ENCODE measurements at regions not wholly inside any gene's neighbourhood (a gene's known extent, or its start where the extent isn't known, plus 50 kb on each side); places are given as distances from the start of the nearest gene placed in this dataset.

DNA sequence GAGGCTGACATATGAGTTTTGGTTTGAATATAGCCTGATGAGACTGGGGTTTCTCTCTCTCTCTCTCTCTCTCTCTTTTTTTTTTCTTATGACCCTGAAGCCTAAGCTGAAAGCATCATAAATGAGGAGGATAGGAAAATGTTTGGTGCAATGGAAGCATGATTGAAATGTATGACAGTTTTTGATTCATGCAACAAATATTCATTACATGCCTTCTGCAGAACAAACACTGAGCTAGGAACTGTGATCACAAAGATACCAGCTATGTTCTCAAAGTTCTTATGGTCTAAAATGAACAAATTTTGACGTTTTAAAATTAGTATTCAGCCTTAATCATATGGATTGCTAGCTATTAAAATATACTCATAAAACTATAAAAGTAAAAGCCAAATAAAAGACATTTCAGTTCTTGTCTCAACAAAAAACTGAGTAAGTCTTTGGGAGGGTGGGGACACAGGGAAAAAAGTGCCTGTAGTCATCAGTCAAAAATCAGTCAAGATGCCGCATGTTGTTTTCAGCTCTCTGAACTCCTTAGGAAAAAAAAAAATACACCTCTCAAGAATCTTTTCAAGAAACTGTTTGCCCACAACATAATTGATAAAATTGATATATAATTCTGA, 57.2 kb downstream of the NKX6-1 start:
- in situ Hi-C loops (cut with HindIII; ENCODE audit: low pct_unique_long_range_greater_than_20kb, low sequenced_read_pairs), result no loop called here
- CTCF ChIA-PET, result interaction anchor here (0.8 kb wide), 1 partner anchor 60 kb away, joined by 4 read pairs; no protein-coding TSS in a partner anchor
- no peaks in the 10 kb centered on the region for H3K9me3 ChIP-seq (ENCODE audit: control insufficient read depth, insufficient read depth, low read depth, low read length)
- DNase-seq (ENCODE audit: low read depth, low spot score) (no peak), ATAC-seq (no peak)
- no peaks in the 10 kb centered on the region for H3K36me3 ChIP-seq (ENCODE audit: control insufficient read depth, insufficient read depth, low read length)
- H3K4me1 ChIP-seq (ENCODE audit: control insufficient read depth, insufficient read depth, low read length), result no peaks in the 10 kb centered on the region
- BruUV-seq (replicated peaks), result no TSS peak
- POLR2A ChIA-PET, result interaction anchor here (0.6 kb wide), 1 partner anchor 216 kb away, joined by 3 read pairs; no protein-coding TSS in a partner anchor
- TF ChIP-seq, protein P1, sequence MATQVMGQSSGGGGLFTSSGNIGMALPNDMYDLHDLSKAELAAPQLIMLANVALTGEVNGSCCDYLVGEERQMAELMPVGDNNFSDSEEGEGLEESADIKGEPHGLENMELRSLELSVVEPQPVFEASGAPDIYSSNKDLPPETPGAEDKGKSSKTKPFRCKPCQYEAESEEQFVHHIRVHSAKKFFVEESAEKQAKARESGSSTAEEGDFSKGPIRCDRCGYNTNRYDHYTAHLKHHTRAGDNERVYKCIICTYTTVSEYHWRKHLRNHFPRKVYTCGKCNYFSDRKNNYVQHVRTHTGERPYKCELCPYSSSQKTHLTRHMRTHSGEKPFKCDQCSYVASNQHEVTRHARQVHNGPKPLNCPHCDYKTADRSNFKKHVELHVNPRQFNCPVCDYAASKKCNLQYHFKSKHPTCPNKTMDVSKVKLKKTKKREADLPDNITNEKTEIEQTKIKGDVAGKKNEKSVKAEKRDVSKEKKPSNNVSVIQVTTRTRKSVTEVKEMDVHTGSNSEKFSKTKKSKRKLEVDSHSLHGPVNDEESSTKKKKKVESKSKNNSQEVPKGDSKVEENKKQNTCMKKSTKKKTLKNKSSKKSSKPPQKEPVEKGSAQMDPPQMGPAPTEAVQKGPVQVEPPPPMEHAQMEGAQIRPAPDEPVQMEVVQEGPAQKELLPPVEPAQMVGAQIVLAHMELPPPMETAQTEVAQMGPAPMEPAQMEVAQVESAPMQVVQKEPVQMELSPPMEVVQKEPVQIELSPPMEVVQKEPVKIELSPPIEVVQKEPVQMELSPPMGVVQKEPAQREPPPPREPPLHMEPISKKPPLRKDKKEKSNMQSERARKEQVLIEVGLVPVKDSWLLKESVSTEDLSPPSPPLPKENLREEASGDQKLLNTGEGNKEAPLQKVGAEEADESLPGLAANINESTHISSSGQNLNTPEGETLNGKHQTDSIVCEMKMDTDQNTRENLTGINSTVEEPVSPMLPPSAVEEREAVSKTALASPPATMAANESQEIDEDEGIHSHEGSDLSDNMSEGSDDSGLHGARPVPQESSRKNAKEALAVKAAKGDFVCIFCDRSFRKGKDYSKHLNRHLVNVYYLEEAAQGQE (IDR thresholded peaks at IDR 0.05; ENCODE audit: insufficient read depth in 1 of 2, low read depth in 2 of 2, low read length in 1 of 2), result no peak
- no peak for TF ChIP-seq SIN3A (IDR thresholded peaks at IDR 0.05; ENCODE audit: borderline replicate concordance, insufficient read depth, low read depth, low read length)
- intact Hi-C loops (cut with micrococcal nuclease; ENCODE audit: unreplicated experiment), result no loop called here
- peaks cover 9% of the 10 kb centered on the region for H3K27me3 ChIP-seq (ENCODE audit: control insufficient read depth, insufficient read depth, low read length)
- no peak overlapping the region for H3K4me3 ChIP-seq (ENCODE audit: low read depth in 2 of 2, low read length in 2 of 2)
- H3K27ac ChIP-seq (ENCODE audit: low read length), result no peak overlapping the region

DNA sequence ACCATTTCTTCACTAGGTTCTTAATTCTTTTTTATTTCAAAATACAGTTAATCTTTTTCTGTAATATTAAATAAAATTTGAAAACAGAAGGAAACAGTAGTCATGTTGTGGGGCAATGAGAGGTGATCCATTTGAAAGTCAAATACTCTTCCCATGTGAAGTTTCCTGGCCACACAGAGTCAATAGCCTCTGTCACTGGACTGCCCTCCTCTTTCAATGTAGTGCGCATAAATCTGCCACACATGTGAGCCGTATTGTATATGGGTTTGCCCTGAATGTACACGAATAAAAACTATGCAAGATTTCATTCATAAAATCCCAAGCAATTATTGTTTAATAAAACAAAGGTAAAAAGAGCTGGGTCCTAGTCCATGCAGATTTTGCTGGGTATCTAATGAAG, 59.1 kb downstream of the NKX6-1 start:
- in situ Hi-C loops (cut with HindIII; ENCODE audit: low pct_unique_long_range_greater_than_20kb, low sequenced_read_pairs), result no loop called here
- H3K4me1 ChIP-seq (ENCODE audit: control insufficient read depth, insufficient read depth, low read length), result no peaks in the 10 kb centered on the region
- H3K4me3 ChIP-seq (ENCODE audit: low read depth in 2 of 2, low read length in 2 of 2), result no peak overlapping the region
- ChIA-PET CTCF (no interaction called here), POLR2A (no interaction called here)
- H3K9me3 ChIP-seq (ENCODE audit: control insufficient read depth, insufficient read depth, low read depth, low read length), result no peaks in the 10 kb centered on the region
- intact Hi-C loops (cut with micrococcal nuclease; ENCODE audit: unreplicated experiment), result no loop called here
- no peaks in the 10 kb centered on the region for H3K36me3 ChIP-seq (ENCODE audit: control insufficient read depth, insufficient read depth, low read length)
- BruUV-seq (replicated peaks), result no TSS peak
- DNase-seq (ENCODE audit: low read depth, low spot score), result no peak
- H3K27me3 ChIP-seq (ENCODE audit: control insufficient read depth, insufficient read depth, low read length), result peaks cover 5% of the 10 kb centered on the region
- H3K27ac ChIP-seq (ENCODE audit: low read length), result no peak overlapping the region
- TF ChIP-seq SIN3A (IDR thresholded peaks at IDR 0.05; ENCODE audit: borderline replicate concordance, insufficient read depth, low read depth, low read length) (no peak), POLR2AphosphoS5 (IDR thresholded peaks at IDR 0.05; ENCODE audit: low read depth, low read length) (no peak), TCF7L2 (IDR thresholded peaks at IDR 0.05; ENCODE audit: low read depth, low read length) (no peak)
- TF ChIP-seq, protein P2, sequence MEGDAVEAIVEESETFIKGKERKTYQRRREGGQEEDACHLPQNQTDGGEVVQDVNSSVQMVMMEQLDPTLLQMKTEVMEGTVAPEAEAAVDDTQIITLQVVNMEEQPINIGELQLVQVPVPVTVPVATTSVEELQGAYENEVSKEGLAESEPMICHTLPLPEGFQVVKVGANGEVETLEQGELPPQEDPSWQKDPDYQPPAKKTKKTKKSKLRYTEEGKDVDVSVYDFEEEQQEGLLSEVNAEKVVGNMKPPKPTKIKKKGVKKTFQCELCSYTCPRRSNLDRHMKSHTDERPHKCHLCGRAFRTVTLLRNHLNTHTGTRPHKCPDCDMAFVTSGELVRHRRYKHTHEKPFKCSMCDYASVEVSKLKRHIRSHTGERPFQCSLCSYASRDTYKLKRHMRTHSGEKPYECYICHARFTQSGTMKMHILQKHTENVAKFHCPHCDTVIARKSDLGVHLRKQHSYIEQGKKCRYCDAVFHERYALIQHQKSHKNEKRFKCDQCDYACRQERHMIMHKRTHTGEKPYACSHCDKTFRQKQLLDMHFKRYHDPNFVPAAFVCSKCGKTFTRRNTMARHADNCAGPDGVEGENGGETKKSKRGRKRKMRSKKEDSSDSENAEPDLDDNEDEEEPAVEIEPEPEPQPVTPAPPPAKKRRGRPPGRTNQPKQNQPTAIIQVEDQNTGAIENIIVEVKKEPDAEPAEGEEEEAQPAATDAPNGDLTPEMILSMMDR (IDR thresholded peaks at IDR 0.05), result no peak
- TF ChIP-seq, protein P1 (IDR thresholded peaks at IDR 0.05; ENCODE audit: insufficient read depth in 1 of 2, low read depth in 2 of 2, low read length in 1 of 2), result no peak
- ATAC-seq, result no peak
